ENCODE measurements at regions not wholly inside any gene's neighbourhood (a gene's known extent, or its start where the extent isn't known, plus 50 kb on each side); places are given as distances from the start of the nearest gene placed in this dataset.

DNA sequence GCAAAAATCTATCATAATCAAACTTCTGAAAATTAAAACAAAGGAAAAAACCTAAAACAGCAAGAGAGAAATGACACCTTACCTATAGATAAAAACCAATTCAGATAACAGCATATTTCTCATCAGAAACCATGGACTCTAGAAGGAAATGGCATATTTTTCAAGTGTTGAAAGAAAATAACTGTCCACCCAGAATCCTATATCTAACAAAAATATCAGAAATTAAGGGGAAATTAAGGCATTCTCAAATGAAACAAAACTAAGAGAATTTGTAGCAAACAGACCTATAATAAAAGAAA is 257.2 kb downstream of the ANAPC1 start:
- no peak for DNase-seq

DNA sequence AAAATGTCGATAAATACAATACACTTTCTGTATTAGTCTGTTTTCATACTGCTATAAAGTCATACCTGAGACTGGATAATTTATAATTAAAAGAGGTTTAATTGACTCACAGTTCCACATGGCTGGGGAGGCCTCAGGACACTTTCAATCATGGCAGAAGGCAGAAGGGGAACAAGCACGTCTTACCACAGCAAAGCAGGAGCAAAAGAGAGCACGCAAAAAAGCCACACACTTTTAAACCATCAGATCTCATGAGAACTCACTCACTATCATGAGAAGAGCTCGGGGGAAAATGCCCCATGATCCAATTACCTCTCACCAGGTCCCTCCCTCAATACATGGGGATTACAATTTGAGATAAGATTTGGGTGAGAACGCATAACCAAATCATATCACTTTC is 256.7 kb downstream of the ANAPC1 start:
- DNase-seq = peak in 1 of 2 donors; percentile 33

DNA sequence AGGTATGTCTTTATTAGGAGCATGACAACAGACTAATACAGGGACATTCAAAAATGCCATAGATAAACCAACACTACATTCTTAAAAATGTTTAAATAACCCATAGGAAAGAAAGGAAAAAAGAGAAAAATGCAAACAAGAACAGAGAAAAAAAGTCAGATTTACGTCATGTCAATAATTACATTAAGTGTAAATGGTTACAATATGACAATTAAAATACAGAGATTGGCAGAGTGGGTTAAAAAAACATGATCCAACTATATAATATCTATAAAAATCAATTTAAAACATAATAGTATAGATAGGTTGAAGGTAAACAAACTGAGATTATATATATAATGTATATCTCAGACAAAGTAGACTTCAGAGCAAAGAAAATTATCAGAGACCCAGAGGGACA is 255.8 kb downstream of the ANAPC1 start:
- DNase-seq = no peak

DNA sequence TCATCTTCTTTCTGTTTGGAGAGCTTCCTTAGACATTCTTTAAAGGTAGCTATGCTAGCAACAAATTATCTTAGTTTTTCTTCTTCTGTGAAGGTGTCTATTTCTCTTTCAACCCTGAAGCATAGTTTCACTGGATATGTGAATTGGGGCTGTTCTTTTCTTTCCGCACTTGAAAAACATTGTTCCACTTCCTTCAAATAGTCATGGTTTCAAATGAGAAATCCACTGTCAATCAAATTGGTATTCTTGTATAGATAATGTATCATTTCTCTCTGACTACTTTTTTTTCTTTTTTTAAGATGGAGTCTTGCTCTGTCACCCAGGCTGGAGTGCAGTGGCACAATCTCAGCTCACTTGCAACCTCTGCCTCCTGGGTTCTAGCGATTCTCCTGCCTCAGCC is 254.0 kb downstream of the ANAPC1 start:
- DNase-seq = no peak

DNA sequence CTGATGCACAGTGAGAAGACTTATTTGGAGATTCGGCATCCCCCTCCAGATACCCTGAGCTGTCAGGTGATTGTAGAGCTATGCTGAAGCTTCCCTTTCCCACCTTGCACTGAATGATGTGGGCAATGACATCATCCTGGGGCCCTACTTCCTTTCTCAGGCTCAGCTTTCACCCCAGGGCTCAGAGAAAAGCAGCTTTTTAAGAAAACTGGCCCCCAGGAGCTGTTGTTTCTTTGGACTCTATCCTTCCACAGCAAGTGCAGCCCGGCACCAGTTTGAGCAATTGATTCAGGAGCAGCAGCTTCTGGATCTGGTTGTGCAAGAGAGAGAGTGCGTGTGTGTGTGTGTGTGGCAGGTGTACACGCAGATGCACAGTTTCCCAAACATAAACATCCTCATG is 251.3 kb downstream of the ANAPC1 start:
- DNase-seq = peak in 1 of 2 donors; percentile 53

DNA sequence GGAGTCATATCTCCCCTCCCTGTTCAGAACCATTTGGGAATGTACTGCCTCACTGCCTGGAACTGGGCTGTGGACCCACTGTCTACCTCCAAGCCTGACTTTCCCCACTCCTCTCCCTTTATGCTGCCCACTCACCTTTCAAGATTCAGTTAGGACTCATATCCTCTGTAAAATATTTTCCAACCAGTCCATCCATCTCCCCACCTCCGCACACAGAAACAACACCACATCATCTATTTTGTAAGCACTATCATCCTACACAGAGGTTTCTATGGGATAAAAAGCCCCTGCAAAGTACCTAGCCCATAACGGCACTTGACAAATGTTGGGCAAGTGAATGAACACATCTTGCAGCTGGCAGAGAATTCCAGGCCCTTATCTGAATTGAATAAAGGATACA is 250.8 kb downstream of the ANAPC1 start:
- no peak for DNase-seq

DNA sequence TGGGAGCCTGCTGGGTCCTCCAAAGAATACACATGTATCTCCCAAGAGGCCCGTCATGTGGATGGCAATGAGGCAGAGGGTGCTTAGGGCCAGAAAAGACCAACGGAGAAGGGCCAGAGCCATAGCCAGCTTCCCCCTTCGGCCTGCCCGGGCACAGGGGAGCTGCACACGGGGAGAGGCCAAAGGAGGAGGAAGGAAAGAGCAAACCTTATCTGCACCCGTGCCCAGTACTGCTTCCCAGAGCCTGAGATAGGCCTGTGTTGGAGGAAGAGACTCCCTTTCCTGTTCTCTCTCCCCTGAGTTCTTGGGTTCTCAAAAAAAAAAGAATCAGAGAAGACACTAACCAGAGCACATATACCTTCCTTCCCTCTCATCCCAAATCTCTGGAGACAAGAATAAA is 250.3 kb downstream of the ANAPC1 start:
- DNase-seq = no peak

DNA sequence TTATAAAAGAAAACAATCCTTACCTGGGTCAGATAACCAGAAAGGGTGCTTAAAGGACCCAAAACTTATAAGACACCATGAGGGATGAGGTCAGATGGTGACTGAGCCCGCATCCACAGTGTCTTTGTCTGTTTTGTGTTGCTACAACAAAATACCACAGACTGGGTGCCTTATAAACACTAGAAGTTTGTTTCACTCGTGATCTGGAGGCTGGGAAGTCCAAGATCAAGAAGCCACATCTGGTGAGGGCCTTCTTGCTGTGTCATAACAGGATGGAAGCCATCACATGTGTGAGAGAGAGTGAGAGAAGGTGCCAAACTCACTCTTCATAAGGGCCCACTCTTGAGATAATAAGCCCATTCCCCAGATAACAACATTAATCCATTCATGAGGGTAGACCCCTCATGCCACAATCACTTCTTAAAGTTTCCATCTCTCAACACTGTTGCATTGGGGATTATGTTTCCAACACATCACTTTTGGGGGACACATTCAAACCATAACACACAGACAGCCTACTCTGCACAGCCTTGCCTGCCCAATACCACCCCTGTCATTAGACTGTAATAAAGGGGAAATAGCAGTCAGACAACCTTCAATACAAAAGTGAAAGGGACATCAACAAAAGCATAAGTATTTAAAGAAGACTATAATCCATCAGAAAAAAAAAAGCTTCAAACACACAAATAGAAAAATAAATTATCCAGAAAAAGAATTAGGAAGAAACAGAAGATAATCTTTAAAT is 249.8 kb downstream of the ANAPC1 start:
- peak; percentile 62 to 65 for DNase-seq

DNA sequence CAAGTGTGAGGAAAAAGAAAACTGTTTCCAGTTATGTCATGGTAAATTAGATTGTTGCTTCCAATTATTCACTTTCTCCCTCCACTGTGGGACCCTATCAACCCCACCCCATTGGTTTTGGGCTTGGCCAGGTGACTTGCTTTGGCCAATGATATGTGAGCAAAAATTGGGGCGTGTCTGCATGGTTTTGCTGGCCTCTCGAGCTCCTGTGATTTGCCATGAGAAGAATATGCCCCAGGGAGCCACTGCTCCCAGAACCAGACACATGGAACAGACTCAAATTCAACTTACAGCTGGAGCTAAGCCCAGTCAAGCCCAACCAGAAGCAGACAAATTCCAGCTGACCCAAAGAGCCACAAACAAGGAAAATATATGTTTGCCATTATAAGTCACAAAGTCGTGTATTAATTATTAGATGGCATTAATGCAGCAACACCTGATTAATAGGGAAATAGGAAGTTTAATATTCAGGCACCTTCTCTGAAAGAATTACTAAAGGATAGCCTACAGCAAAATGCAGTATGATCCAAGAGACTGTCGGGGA is 248.9 kb downstream of the ANAPC1 start:
- no peak for DNase-seq

DNA sequence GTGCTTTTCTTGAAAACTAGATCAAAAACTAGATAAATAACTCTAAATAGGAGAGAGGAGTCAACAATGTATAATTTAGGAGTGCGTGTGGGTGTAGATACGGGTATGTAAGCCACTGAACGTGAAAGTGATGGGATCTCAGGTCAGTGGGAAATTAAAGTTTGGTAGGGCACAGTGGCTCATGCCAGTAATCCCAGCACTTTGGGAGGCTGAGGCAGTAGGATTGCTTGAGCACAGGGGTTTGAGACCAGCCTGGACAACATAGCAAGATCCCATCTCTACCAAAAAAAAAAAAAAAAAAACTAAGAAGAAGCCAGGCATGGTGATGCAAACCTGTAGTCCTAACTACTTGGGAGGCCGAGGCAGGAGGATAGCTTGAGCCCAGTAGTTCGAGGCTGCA is 247.1 kb downstream of the ANAPC1 start:
- DNase-seq = no peak

DNA sequence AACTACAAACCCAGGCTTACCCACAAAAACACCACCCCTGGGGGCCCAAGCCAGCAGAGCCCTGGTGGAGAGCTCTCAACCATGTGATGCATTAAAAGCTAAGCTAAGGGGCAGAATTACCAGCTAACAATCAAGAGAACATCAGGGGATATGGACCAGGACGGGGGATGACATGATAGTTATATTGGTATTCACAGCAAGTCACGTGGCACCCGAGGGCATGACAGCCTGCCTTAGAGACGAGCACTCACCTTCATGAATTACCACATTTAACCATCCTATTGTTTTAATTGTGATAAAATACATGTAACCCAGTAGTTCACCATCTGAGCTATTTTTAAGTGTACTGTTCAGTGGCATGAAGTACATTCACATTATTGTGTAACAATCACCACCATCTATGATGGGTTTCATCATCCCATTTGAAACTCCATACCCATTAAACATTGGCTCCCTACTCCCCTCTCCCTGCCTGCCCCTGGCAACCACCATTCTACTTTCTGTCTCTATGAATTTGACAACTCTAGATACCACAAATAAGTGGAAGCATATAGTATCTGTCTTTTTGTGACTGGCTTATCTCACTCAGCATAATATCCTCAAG is 245.6 kb downstream of the ANAPC1 start:
- no peak for DNase-seq

DNA sequence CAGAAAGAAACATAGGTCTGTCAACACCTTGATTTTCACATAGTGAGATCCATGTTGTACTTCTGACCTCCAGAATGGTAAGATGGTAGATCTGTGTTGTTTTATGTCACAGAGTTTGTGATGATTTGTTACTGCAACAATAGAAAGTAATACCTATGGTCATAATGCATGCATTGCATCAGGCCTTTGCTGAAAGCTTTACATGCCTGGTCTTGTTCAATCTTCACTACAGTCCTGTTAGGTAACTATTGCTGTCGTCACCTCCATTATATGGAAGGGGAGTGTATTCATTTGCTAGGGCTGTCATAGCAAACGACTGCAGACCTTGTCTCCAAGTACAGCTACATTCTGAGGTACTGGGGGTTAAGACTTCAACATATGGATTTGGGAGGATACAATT is 243.5 kb downstream of the ANAPC1 start:
- DNase-seq = no peak

DNA sequence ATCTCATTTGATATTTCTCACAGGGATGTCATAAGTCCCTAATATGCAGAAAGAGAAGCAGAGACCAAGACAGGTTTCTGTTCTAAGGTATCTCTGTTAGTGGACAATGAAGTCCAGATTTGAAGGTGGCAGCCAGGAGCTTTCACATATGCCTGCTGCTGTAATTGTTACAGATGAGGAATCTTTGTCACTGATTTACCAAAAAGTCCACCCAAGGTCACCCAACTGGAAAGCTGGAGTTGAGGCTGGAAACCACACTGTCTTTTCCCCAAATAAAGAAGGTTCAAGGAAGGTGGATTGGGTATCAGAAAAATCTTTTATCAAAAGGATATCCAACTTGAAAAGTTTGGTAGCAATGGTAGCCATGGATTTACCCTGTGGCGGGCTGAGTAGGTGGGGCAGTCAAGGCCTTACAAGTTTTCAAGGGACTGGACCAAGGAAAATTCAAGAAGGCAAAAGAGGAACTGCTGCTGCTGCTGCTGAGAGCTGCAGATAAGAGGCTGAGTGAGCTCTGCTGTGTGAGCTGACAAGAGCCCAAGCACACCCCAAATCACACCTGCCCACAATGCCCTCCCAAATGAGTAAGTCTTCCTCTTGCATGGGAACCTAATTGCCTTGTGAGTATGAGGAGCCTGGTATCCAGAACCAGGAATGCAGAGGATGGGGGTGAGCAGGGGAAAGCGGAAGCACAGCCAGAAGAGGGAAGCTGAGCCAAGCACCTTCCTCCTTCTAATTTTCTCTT is 241.2 kb downstream of the ANAPC1 start:
- peak; percentile 58 to 76 for DNase-seq

DNA sequence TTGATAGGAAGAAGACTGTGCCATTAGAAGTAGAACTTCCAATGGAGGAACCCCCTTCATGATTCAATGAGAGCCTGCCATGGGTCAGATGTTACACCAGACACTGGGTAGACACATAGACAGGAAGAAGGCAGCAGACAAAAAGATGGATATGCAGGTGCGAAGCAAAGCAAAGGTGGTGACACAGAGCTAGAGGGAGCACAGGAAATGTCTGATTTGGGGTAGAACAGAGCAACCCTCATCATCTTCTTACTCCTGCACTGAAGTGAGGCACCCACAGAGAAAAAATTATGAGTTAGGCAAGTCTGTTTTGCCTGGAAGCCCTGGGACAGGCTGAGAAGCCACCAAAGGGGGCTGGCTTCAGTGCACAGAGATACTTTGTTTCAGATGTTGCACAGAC is 240.2 kb downstream of the ANAPC1 start:
- DNase-seq = no peak

DNA sequence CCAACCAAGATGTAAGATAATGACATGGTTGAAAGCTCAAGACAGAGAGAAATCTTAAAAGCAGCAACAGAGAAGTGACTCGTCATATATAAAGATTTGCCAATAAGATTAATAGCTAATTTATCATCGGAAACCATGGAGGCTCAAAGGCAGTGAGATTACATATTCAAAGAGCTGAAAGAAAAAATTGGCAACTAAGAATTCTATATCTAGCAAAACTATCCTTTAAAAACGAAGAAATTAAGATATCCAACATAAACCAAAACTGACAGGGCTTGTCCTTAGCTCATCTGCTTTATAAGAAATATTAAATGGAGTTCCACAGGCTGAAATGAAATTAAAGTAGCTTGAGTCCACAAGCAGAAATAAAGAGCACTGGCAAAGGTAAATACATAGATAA is 236.6 kb downstream of the ANAPC1 start:
- no peak for DNase-seq

DNA sequence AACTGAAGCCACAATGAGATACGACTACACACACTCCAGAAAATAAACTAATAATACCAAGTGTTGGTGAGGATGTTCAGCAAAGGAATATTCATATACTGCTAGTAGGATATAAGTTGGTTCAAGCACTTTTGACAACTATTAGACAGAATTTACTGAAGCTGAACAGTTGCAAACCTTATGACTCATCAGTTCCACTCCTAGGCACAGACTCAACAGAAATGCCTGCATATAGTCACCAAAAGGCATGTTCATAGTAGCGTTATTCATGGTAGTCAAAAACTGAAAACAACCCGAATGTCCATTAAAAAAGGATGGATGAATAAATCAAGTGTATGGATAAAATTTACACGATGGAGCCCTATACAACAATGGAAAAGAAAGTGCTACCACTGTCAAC is 232.0 kb downstream of the ANAPC1 start:
- no peak for DNase-seq

DNA sequence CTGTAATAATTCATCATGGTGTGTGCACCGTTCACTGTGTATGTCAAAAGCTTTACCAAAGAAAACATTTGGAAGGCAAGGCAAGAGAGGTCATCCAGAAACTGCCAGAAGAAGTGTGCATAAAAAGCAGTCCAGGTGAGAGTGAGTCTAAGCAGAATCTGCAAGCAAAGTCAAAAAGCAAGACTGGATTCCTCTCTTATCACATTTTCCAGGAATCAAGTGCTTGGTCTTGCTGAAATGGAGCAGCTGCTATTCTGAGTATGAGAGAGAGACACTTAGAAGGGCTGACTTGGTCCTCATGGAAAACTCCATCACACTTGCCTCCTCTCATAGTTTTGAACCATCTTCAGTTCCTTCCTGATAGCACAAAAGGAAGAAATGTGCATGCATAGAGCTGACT is 231.3 kb downstream of the ANAPC1 start:
- DNase-seq = no peak

DNA sequence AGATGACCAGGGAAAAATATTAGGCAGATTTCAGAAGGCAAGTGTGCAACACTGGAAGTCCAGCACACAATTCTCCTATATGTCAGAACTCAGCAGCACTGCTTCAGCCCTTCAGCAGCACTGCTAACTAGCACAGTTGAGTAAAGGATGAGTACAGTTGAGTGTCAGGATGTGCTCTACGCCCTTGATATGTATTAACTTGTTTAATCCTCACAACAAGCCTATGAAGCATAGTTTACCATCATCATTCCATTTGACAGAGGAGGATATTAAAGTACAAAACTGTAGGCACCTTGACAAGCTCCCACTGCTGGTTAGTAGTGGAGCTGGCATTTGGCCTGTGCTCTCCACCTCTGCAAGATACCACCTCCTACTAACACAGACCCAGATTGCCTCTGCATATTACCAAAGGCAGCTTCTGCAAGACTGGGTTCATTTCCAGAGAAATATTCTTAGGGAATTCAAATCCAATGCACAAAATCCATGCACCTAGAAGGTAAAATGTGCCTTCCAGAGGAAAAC is 230.8 kb downstream of the ANAPC1 start:
- DNase-seq = no peak

DNA sequence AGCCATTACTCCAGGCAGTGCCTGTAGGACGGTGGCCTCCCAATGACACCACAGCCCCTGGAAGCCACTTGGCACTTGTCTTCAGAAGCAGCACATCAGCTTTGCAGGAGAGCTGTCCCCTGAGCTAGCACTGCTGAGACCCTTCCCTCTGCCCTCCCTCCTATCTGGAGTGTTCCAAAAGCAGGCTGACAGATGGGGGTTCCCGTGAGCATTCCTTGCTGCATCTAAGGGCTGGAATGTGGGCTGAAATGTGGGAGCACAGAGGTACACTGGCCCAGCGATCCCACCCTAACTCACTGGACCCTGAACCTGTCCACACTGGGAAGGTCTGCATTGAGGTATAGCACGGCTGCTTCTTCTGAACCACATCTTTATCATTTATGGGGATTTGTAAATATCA is 230.1 kb downstream of the ANAPC1 start:
- DNase-seq = no peak

DNA sequence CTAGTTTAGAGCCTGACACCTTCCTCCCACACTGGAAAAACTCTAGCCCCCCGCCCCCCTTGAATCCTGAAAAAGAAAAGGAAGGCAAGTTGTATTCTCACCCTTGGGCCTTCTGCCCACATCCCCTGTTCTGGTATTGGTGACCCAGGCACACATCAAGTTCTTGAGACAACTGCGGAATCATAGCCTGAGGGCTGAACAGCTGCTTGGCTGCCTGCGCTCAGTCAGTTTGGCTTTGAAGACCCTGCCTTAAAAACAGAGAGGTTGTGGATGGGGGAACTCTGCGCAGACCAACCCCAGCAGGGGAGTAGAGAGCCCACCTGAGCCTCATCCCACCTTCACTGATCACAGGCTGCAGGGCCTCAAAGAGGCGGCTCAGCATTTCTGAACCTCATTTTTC is 229.2 kb downstream of the ANAPC1 start:
- DNase-seq = no peak

DNA sequence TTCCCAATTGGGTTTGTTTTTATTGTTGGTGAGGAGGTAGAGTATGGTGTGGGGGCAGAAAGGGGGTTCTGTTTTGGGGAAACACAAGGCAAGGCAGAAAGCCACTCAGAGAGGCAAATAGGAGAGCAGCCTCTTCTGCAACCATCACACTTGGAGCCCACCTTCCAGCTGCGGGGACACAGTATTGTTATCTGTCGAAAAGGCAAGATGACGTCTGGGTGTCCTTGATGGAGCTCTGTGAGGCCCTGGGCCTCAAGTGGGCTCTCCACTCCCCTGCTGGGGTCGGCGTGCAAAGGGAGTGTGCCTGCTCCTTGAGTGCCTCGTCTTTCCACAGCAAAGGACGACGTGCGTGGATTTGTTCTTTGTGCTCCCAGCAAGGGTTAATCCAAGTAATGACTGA is 227.6 kb downstream of the ANAPC1 start:
- no peak for DNase-seq

DNA sequence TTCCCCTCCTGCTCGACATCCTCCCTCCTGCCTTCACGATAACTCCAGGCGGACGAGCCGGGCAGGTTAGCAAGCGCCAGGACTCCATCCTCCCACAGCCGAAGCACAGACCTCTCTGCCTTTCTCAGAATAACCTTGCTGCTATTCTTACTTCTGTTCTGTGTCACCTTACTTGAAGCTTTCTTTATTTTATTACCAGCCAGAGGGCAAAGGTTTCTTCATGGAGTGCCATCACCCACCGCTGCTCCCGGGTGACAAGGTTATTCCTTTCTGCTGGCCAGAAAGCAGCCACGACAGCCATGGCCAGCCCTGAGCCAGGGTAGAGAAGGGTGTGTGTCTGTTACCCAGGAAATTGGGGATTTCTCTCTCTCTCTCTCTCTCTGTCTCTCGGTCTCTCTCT is 227.1 kb downstream of the ANAPC1 start:
- DNase-seq = no peak

DNA sequence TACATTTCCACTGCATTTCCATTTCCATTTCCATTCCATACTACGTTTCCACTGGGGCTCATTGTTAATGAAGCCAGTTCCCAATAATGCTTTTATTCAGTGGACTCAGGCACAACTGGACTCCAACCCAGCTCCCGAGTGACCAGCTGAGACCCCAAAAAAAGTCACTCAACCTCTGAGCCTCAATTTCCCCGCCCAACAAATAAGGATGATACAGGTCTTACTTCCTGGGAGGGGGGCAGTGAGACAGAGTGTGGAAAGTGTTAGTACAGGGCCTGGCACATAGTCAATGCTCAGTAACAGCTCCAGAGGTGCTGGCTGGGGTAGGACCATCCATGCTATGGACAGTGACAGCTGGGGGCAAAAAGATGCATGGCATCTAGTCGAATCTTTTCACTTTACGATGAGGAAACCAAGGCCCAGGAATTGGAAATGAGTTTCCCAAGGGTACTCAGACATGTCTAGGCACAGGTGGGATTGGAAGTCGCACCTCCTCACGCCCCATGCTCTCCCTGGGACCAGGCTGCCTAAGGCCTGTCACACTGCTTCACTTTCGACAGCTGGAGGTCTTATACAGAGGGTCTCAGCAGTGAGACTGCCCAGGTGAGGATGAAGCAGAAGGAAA is 226.5 kb downstream of the ANAPC1 start:
- no peak for DNase-seq

Measured in inflammatory macrophage (primary cell).